Panc1 (cell line): ENCODE measurements at regions not wholly inside any gene's neighbourhood (a gene's known extent, or its start where the extent isn't known, plus 50 kb on each side); places are given as distances from the start of the nearest gene placed in this dataset.

Experiments used
- ATAC-seq: fragments of 200-7000 bp; cut with Tn5 transposase; 2 replicates; pipeline ENCODE4 v1.9.1; 2020; ENCODE audit warnings: mild to moderate bottlenecking, moderate library complexity
- BruUV-seq: library from RNA; stranded (reverse); fragments of 400-500 nt; replicated peaks from 2 replicates; lab custom pipeline; 2021; lab: Mats Ljungman, UMichigan
- CTCF ChIA-PET: fragments of 300-600 bp; sonication (Branson Sonifier 250); formaldehyde crosslinking; loops from one replicate; lab custom pipeline; 2022; ENCODE audit warnings: antibody characterized with exemption; lab: Charles Lee
- POLR2A ChIA-PET: fragments of 300-600 bp; sonication (Branson Sonifier 250); formaldehyde crosslinking; loops from one replicate; lab custom pipeline; 2022; ENCODE audit warnings: antibody characterized with exemption; lab: Charles Lee
- DNase-seq: peaks from one replicate; pipeline ENCODE4 v3.0.0-alpha.2; 2010; ENCODE audit warnings: low read depth, low spot score
- H3K27ac ChIP-seq: 2 replicates; pipeline ENCODE4 v1.5.1; 2011; ENCODE audit warnings: mild to moderate bottlenecking, low read length, inconsistent platforms
- H3K27me3 ChIP-seq: fragments of 200-500 bp; sonication (Bioruptor generic); 2 replicates; pipeline ENCODE4 v1.6.0; 2014; ENCODE audit warnings: low read length, inconsistent platforms; ENCODE audit not compliant: control insufficient read depth, insufficient read depth
- H3K36me3 ChIP-seq: fragments of 200-500 bp; sonication (Bioruptor generic); 2 replicates; pipeline ENCODE4 v1.5.1; 2014; ENCODE audit warnings: inconsistent platforms, mild to moderate bottlenecking, low read length, moderate library complexity; ENCODE audit not compliant: control insufficient read depth, insufficient read depth
- H3K4me1 ChIP-seq: 2 replicates; pipeline ENCODE4 v1.5.1; 2011; ENCODE audit warnings: inconsistent platforms, mild to moderate bottlenecking, low read length, moderate library complexity; ENCODE audit not compliant: control insufficient read depth, insufficient read depth
- H3K4me3 ChIP-seq, 2 experiments: 2 replicates each; pipeline ENCODE4 v1.5.1; 2011 to 2012; ENCODE audit warnings: low read depth in 2 of 2, low read length in 2 of 2, mild to moderate bottlenecking in 2 of 2, inconsistent platforms in 1 of 2, moderate library complexity in 1 of 2
- H3K9me3 ChIP-seq: fragments of 200-500 bp; sonication (Bioruptor generic); 2 replicates; pipeline ENCODE4 v1.5.1; 2014; ENCODE audit warnings: low read depth, mild to moderate bottlenecking, inconsistent platforms, low read length, moderate library complexity; ENCODE audit not compliant: control insufficient read depth, insufficient read depth
- POLR2AphosphoS5 ChIP-seq: IDR thresholded peaks from 2 replicates; pipeline ENCODE4 v1.6.1; 2012; ENCODE audit warnings: mild to moderate bottlenecking, low read depth, low read length, moderate library complexity
- SIN3A ChIP-seq: IDR thresholded peaks from 2 replicates; pipeline ENCODE4 v1.6.1; 2012; ENCODE audit warnings: low read depth, mild to moderate bottlenecking, low read length, moderate library complexity, borderline replicate concordance; ENCODE audit not compliant: insufficient read depth
- TCF7L2 ChIP-seq: IDR thresholded peaks from 2 replicates; pipeline ENCODE4 v1.6.1; 2011; ENCODE audit warnings: mild to moderate bottlenecking, low read depth, low read length, inconsistent platforms
- in situ Hi-C: cut with HindIII; loops from 2 replicates; pipeline ENCODE4 v1.10.0; 2016; ENCODE audit warnings: low sequenced_read_pairs, low pct_unique_long_range_greater_than_20kb
- intact Hi-C: fragments of 100-400 bp; cut with micrococcal nuclease; formaldehyde crosslinking; loops from one replicate; pipeline ENCODE4 v1.10.0; 2022; ENCODE audit not compliant: unreplicated experiment
- TF ChIP-seq, protein P1 (sequence below): fragments of 450-650 bp; IDR thresholded peaks from 2 replicates; pipeline ENCODE4 v1.5.1; 2017; ENCODE audit warnings: mild to moderate bottlenecking
- TF ChIP-seq, protein P2 (sequence below), 2 experiments: IDR thresholded peaks; 2 replicates each; pipeline ENCODE4 v1.6.1; 2011 to 2012; ENCODE audit warnings: low read depth in 2 of 2, control low read depth in 1 of 2, low read length in 1 of 2, mild to moderate bottlenecking in 1 of 2, moderate library complexity in 1 of 2; ENCODE audit not compliant: insufficient read depth in 1 of 2

DNA sequence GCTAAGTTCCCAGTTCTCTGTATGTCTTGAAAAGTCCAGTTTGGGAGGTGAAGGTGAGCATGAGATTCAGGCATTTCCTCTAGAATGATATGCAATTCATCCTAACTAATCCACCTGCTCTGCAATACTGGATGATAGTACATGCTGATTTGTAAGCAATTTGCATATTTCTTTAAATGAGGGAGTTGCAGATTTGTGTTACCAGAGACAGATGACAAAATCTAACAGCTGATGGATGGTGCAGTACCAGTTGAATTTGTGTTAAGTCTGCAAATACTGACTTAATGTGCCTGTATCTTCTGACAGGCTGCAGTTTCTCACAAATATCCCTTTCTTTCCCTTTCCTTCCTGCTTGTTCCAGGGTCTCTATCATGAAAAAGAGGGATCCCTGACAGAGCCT lies 76.4 kb upstream of the MBIP start:
- ChIA-PET POLR2A (no interaction called here), CTCF (no interaction called here)
- BruUV-seq, result no TSS peak
- ATAC-seq, result no peak
- no peak for DNase-seq
- no peaks in the 10 kb centered on the region for H3K9me3 ChIP-seq
- no peaks in the 10 kb centered on the region for H3K4me1 ChIP-seq
- no peaks in the 10 kb centered on the region for H3K27me3 ChIP-seq
- H3K4me3 ChIP-seq, result no peak overlapping the region
- H3K36me3 ChIP-seq, result no peaks in the 10 kb centered on the region
- intact Hi-C loops, result no loop called here
- H3K27ac ChIP-seq, result no peak overlapping the region
- in situ Hi-C loops, result no loop called here
- TF ChIP-seq POLR2AphosphoS5 (no peak), TCF7L2 (no peak), SIN3A (no peak)
- TF ChIP-seq, protein P1, sequence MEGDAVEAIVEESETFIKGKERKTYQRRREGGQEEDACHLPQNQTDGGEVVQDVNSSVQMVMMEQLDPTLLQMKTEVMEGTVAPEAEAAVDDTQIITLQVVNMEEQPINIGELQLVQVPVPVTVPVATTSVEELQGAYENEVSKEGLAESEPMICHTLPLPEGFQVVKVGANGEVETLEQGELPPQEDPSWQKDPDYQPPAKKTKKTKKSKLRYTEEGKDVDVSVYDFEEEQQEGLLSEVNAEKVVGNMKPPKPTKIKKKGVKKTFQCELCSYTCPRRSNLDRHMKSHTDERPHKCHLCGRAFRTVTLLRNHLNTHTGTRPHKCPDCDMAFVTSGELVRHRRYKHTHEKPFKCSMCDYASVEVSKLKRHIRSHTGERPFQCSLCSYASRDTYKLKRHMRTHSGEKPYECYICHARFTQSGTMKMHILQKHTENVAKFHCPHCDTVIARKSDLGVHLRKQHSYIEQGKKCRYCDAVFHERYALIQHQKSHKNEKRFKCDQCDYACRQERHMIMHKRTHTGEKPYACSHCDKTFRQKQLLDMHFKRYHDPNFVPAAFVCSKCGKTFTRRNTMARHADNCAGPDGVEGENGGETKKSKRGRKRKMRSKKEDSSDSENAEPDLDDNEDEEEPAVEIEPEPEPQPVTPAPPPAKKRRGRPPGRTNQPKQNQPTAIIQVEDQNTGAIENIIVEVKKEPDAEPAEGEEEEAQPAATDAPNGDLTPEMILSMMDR, result no peak
- TF ChIP-seq, protein P2, sequence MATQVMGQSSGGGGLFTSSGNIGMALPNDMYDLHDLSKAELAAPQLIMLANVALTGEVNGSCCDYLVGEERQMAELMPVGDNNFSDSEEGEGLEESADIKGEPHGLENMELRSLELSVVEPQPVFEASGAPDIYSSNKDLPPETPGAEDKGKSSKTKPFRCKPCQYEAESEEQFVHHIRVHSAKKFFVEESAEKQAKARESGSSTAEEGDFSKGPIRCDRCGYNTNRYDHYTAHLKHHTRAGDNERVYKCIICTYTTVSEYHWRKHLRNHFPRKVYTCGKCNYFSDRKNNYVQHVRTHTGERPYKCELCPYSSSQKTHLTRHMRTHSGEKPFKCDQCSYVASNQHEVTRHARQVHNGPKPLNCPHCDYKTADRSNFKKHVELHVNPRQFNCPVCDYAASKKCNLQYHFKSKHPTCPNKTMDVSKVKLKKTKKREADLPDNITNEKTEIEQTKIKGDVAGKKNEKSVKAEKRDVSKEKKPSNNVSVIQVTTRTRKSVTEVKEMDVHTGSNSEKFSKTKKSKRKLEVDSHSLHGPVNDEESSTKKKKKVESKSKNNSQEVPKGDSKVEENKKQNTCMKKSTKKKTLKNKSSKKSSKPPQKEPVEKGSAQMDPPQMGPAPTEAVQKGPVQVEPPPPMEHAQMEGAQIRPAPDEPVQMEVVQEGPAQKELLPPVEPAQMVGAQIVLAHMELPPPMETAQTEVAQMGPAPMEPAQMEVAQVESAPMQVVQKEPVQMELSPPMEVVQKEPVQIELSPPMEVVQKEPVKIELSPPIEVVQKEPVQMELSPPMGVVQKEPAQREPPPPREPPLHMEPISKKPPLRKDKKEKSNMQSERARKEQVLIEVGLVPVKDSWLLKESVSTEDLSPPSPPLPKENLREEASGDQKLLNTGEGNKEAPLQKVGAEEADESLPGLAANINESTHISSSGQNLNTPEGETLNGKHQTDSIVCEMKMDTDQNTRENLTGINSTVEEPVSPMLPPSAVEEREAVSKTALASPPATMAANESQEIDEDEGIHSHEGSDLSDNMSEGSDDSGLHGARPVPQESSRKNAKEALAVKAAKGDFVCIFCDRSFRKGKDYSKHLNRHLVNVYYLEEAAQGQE (IDR thresholded peaks at IDR 0.05; ENCODE audit: insufficient read depth in 1 of 2, low read depth in 2 of 2, low read length in 1 of 2), result no peak

DNA sequence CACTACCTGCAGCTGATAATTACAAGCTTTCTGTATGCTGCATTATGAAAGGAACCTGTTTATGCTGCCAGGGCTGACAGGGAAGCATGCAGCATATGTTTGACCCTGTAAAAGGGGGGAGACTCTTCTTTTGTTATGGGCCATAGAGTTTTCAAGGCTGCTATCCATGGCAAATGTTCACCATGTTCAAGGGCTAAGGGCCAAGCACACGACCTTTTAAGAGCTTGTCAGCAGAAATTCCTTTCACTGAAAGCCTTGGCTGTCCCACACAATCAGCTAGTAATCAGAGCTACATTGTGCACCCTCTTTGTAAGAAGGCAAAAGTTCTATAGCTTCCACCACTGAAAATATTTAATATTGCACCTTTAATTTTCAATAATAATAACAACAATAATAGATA lies 74.2 kb upstream of the MBIP start:
- Histone ChIP-seq H3K27ac (no peak overlapping the region), H3K4me3 (no peak overlapping the region), H3K27me3 (no peaks in the 10 kb centered on the region), H3K36me3 (no peaks in the 10 kb centered on the region), H3K9me3 (no peaks in the 10 kb centered on the region), H3K4me1 (no peaks in the 10 kb centered on the region)
- DNase-seq (no peak), ATAC-seq (no peak)
- POLR2A ChIA-PET, result no interaction called here
- BruUV-seq, result no TSS peak
- TF ChIP-seq TCF7L2, result no peak
- intact Hi-C loops, result no loop called here
- CTCF ChIA-PET, result no interaction called here
- in situ Hi-C loops, result no loop called here

DNA sequence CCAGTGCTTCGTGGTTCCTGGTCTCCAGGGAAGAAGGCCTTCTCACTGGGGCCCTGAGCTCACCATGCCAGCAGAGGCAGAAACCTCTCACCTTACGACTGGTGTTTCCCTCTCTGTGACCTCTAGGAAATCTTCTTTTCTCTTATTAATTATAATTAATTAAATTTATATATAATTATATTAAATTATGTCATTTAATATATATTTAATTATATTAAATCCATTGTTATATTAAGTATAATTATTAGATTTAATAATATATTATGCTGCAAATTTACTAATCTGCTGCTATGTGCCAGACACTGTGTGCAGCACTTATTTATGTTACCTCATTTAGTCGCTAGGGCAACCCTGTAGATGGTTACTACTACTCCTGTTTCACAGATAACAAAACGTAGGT lies 70.3 kb upstream of the MBIP start:
- ATAC-seq, result no peak
- no TSS peak for BruUV-seq
- POLR2A ChIA-PET, result no interaction called here

More for the DNA sequence above, 70.3 kb upstream of the MBIP start:
- H3K27ac ChIP-seq, result no peak overlapping the region
- TF ChIP-seq, protein P1, result no peak
- TF ChIP-seq, protein P2 (IDR thresholded peaks at IDR 0.05; ENCODE audit: insufficient read depth in 1 of 2, low read depth in 2 of 2, low read length in 1 of 2), result no peak
- TF ChIP-seq TCF7L2 (no peak), SIN3A (no peak), POLR2AphosphoS5 (no peak)
- no peak for DNase-seq
- no peaks in the 10 kb centered on the region for H3K36me3 ChIP-seq
- peaks cover 3% of the 10 kb centered on the region; the same call in 1 of the 2 replicates for H3K27me3 ChIP-seq
- intact Hi-C loops (no loop called here), in situ Hi-C loops (no loop called here)
- no peak overlapping the region for H3K4me3 ChIP-seq
- CTCF ChIA-PET, result no interaction called here
- no peaks in the 10 kb centered on the region for H3K4me1 ChIP-seq
- H3K9me3 ChIP-seq, result no peaks in the 10 kb centered on the region
